Chondrocyte (in vitro differentiated cells): ENCODE measurements at regions not wholly inside any gene's neighbourhood (a gene's known extent, or its start where the extent isn't known, plus 50 kb on each side); places are given as distances from the start of the nearest gene placed in this dataset.
"Not testable (repeated sequence)": the region's sequence is repeated elsewhere in the genome, so short reads cannot be mapped to it uniquely, and the experiment has no call there.

ENCODE experiments used
- DNase-seq: peaks from one replicate; pipeline ENCODE4 v3.0.0; 2021; ENCODE audit warnings: mixed read lengths, low spot score
- H3K27ac Mint-ChIP-seq: one replicate; pipeline ENCODE4 v1.8.0; 2021; ENCODE audit warnings: mild to moderate bottlenecking, moderate library complexity, mixed read lengths; ENCODE audit not compliant: unreplicated experiment
- H3K27me3 Mint-ChIP-seq: 2 replicates; pipeline ENCODE4 v1.8.0; 2021; ENCODE audit warnings: low read depth, mixed read lengths
- H3K36me3 Mint-ChIP-seq: 2 replicates; pipeline ENCODE4 v1.8.0; 2021; ENCODE audit warnings: low read depth, mixed read lengths
- H3K4me1 Mint-ChIP-seq: 2 replicates; pipeline ENCODE4 v1.8.0; 2021; ENCODE audit warnings: low read depth, mild to moderate bottlenecking, mixed read lengths
- H3K4me3 Mint-ChIP-seq: one replicate; pipeline ENCODE4 v1.8.0; 2021; ENCODE audit warnings: mild to moderate bottlenecking, moderate library complexity, mixed read lengths; ENCODE audit not compliant: unreplicated experiment
- H3K9me3 Mint-ChIP-seq: 2 replicates; pipeline ENCODE4 v1.8.0; 2021; ENCODE audit warnings: low read depth, mixed read lengths
- CTCF ChIP-seq: fragments of 200-600 bp; sonication (generic); IDR thresholded peaks from 2 replicates; pipeline ENCODE4 v1.5.0; 2021; ENCODE audit warnings: antibody characterized with exemption, mild to moderate bottlenecking, moderate library complexity

- DNase-seq, result no peak
- no peak for TF ChIP-seq CTCF
- Mint-ChIP-seq H3K4me1 (no peaks in the 10 kb centered on the region), H3K9me3 (no peaks in the 10 kb centered on the region), H3K4me3 (no peak overlapping the region), H3K36me3 (no peaks in the 10 kb centered on the region), H3K27ac (no peak overlapping the region), H3K27me3 (no peaks in the 10 kb centered on the region)
These were observed 505.9 kb upstream of the SYNCRIP start for GRCh38 chr6:86148586-86148985.

GRCh38 chr6:86147859-86148258 lies 505.2 kb upstream of the SYNCRIP start:
- H3K4me3 Mint-ChIP-seq, result no peak overlapping the region
- H3K4me1 Mint-ChIP-seq, result no peaks in the 10 kb centered on the region

GRCh38 chr6:86147311-86147710 lies 504.6 kb upstream of the SYNCRIP start:
- Mint-ChIP-seq H3K9me3 (no peaks in the 10 kb centered on the region), H3K4me3 (no peak overlapping the region), H3K4me1 (no peaks in the 10 kb centered on the region), H3K36me3 (no peaks in the 10 kb centered on the region), H3K27me3 (peaks cover 2% of the 10 kb centered on the region), H3K27ac (no peak overlapping the region)
- no peak for TF ChIP-seq CTCF
- no peak for DNase-seq

More at GRCh38 chr6:86147859-86148258, 505.2 kb upstream of the SYNCRIP start:
- DNase-seq, result no peak
- TF ChIP-seq CTCF, result no peak
- Mint-ChIP-seq H3K27me3 (peaks cover under 1% of the 10 kb centered on the region), H3K27ac (no peak overlapping the region), H3K9me3 (no peaks in the 10 kb centered on the region), H3K36me3 (no peaks in the 10 kb centered on the region)

GRCh38 chr6:86146751-86147150 lies 504.1 kb upstream of the SYNCRIP start:
- H3K27me3 Mint-ChIP-seq, H3K4me1 Mint-ChIP-seq, H3K27ac Mint-ChIP-seq, DNase-seq, H3K9me3 Mint-ChIP-seq, H3K36me3 Mint-ChIP-seq, H3K4me3 Mint-ChIP-seq: not testable (repeated sequence)

GRCh38 chr6:86142326-86142725 lies 499.6 kb upstream of the SYNCRIP start:
- no peaks in the 10 kb centered on the region for H3K4me1 Mint-ChIP-seq
- peaks cover 3% of the 10 kb centered on the region for H3K27me3 Mint-ChIP-seq
- H3K9me3 Mint-ChIP-seq, result peaks cover 11% of the 10 kb centered on the region
- no peak for TF ChIP-seq CTCF
- no peak overlapping the region for H3K4me3 Mint-ChIP-seq
- no peak for DNase-seq
- H3K27ac Mint-ChIP-seq, result no peak overlapping the region
- H3K36me3 Mint-ChIP-seq, result no peaks in the 10 kb centered on the region

GRCh38 chr6:86128130-86128814 lies 485.6 kb upstream of the SYNCRIP start:
- H3K4me3 Mint-ChIP-seq, result no peak overlapping the region
- no peak for DNase-seq
- H3K27me3 Mint-ChIP-seq, result peaks cover 2% of the 10 kb centered on the region
- no peak for TF ChIP-seq CTCF
- no peaks in the 10 kb centered on the region for H3K36me3 Mint-ChIP-seq
- H3K4me1 Mint-ChIP-seq, result no peaks in the 10 kb centered on the region
- H3K27ac Mint-ChIP-seq, result no peak overlapping the region
- H3K9me3 Mint-ChIP-seq, result peaks cover 33% of the 10 kb centered on the region
